H1 (cell line): ENCODE measurements at regions not wholly inside any gene's neighbourhood (a gene's known extent, or its start where the extent isn't known, plus 50 kb on each side); places are given as distances from the start of the nearest gene placed in this dataset.

Experiments used
- EGR1 ChIP-seq: IDR thresholded peaks from 2 replicates; pipeline ENCODE4 v1.6.1; 2011; ENCODE audit warnings: low read depth, low read length, borderline replicate concordance
- FOSL1 ChIP-seq: IDR thresholded peaks from 2 replicates; pipeline ENCODE4 v1.6.1; 2011; ENCODE audit warnings: mild to moderate bottlenecking, low read depth, low read length, moderate library complexity; ENCODE audit not compliant: insufficient read depth
- POLR2A ChIP-seq, 2 experiments: IDR thresholded peaks; 1 replicate in 1 of 2; 2 replicates in 1 of 2; pipeline ENCODE4 v1.6.1; 2011; ENCODE audit warnings: low read depth in 2 of 2, low read length in 2 of 2, mild to moderate bottlenecking in 2 of 2; ENCODE audit errors: control extremely low read depth in 1 of 2
- SP1 ChIP-seq: IDR thresholded peaks from 2 replicates; pipeline ENCODE4 v1.6.1; 2011; ENCODE audit warnings: low read depth, low read length
- SP2 ChIP-seq: IDR thresholded peaks from 2 replicates; pipeline ENCODE4 v1.6.1; 2012; ENCODE audit warnings: mild to moderate bottlenecking, low read length, inconsistent platforms
- TAF1 ChIP-seq: IDR thresholded peaks from 2 replicates; pipeline ENCODE4 v1.6.1; 2011; ENCODE audit warnings: mild to moderate bottlenecking, low read depth, low read length
- ZNF274 ChIP-seq: IDR thresholded peaks from 2 replicates; pipeline ENCODE4 v1.7.0; 2012; ENCODE audit warnings: low read length, borderline replicate concordance; ENCODE audit errors: extremely low read depth
- TF ChIP-seq, protein P1 (sequence below): IDR thresholded peaks from 2 replicates; pipeline ENCODE4 v1.6.1; 2011; ENCODE audit warnings: low read depth, mild to moderate bottlenecking, low read length; ENCODE audit not compliant: insufficient read depth
- TF ChIP-seq, protein P2 (sequence below), 3 experiments: IDR thresholded peaks; 1 replicate in 2 of 3; 2 replicates in 1 of 3; pipeline versions ENCODE4 v1.5.1 to v1.6.1; 2011; ENCODE audit warnings: low read length in 3 of 3, mild to moderate bottlenecking in 3 of 3, inconsistent platforms in 2 of 3, low read depth in 1 of 3, moderate library complexity in 1 of 3; ENCODE audit not compliant: insufficient read depth in 1 of 3; ENCODE audit errors: control extremely low read depth in 1 of 3

DNA sequence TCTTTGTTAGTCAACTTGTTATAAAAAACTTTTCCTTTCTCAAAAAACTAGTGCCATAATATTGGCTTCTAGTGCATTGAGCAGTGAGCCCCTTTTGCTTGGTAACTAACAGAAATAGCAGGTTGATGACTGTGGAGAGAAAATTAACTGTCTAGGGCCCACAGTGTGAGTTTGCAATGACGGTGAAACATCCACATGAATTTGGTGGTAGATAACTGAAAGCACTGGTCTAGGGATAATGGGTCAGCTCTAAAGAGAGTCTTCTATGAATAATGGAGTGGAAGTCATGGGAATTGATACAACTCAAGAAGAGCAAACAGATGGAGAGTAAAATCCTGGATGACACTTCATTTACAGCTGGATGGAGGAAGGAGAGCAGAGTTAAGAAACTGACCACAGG lies 245.4 kb downstream of the METTL4 start:
- TF ChIP-seq SP1: no peak
- no peak for TF ChIP-seq TAF1
- TF ChIP-seq, protein P1, sequence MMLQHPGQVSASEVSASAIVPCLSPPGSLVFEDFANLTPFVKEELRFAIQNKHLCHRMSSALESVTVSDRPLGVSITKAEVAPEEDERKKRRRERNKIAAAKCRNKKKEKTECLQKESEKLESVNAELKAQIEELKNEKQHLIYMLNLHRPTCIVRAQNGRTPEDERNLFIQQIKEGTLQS: no peak
- TF ChIP-seq POLR2A (IDR thresholded peaks at IDR 0.05; ENCODE audit: control extremely low read depth in 1 of 2, low read depth in 2 of 2, low read length in 2 of 2): no peak
- TF ChIP-seq, protein P2, sequence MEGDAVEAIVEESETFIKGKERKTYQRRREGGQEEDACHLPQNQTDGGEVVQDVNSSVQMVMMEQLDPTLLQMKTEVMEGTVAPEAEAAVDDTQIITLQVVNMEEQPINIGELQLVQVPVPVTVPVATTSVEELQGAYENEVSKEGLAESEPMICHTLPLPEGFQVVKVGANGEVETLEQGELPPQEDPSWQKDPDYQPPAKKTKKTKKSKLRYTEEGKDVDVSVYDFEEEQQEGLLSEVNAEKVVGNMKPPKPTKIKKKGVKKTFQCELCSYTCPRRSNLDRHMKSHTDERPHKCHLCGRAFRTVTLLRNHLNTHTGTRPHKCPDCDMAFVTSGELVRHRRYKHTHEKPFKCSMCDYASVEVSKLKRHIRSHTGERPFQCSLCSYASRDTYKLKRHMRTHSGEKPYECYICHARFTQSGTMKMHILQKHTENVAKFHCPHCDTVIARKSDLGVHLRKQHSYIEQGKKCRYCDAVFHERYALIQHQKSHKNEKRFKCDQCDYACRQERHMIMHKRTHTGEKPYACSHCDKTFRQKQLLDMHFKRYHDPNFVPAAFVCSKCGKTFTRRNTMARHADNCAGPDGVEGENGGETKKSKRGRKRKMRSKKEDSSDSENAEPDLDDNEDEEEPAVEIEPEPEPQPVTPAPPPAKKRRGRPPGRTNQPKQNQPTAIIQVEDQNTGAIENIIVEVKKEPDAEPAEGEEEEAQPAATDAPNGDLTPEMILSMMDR (IDR thresholded peaks at IDR 0.05; ENCODE audit: control extremely low read depth in 1 of 3, insufficient read depth in 1 of 3, low read depth in 1 of 3, low read length in 3 of 3): no peak
- TF ChIP-seq SP2: no peak
- no peak for TF ChIP-seq ZNF274
- no peak for TF ChIP-seq EGR1
- no peak for TF ChIP-seq FOSL1
